Activated CD8-positive, alpha-beta memory T cell treated with anti-CD3 and anti-CD28 coated beads for 4 hours (primary cell): ENCODE measurements at regions not wholly inside any gene's neighbourhood (a gene's known extent, or its start where the extent isn't known, plus 50 kb on each side); places are given as distances from the start of the nearest gene placed in this dataset.
"Not testable (repeated sequence)": the region's sequence is repeated elsewhere in the genome, so short reads cannot be mapped to it uniquely, and the experiment has no call there.

Experiments
- DNase-seq, 2 donors: peaks; one replicate each; pipeline ENCODE4 v3.0.0-alpha.2; 2020; ENCODE audit warnings: low read depth in 2 of 2

- not testable (repeated sequence) for DNase-seq
Measured at GRCh38 chr16:29146808-29147643, 162.2 kb downstream of the LAT start.

GRCh38 chr16:29146266-29146665, 161.4 kb downstream of the LAT start:
- no peak for DNase-seq

DNA sequence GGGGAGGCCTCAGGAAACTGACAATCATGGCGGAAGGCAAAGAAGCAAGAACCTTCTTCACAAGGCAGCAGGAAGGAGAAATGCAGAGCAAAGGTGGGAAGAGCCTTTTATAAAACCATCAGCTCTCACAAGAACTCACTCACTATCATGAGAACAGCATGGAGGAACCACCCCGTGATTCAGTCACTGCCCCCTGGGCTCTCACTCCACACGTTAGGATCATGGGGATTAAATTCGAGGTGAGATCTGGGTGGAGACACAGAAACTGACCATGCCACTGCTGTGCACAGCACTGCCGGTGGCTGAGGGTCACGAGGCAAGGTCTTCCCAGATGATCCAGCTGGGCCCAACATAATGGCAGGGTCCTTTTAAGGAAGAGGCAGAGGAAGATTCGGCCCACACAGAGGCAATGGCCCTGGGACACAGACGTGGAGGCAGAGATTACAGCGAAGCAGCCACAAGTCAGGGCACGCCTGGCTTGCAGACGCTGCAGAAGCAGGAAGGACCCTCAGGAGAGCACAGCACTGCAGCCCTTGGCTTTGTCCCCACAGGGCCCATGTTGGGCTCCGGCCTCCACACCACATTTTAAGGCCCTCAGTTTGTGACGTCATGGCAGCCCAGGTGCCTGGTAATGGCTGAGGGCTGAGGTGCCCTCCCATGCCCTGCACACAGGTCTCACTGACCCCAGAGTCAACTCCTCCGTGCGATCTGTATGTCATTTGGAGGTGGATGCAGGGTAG, 160.8 kb downstream of the LAT start:
- DNase-seq: not testable (repeated sequence)

- not testable (repeated sequence) for DNase-seq
Measured at GRCh38 chr16:29145086-29145485, 160.2 kb downstream of the LAT start.

DNA sequence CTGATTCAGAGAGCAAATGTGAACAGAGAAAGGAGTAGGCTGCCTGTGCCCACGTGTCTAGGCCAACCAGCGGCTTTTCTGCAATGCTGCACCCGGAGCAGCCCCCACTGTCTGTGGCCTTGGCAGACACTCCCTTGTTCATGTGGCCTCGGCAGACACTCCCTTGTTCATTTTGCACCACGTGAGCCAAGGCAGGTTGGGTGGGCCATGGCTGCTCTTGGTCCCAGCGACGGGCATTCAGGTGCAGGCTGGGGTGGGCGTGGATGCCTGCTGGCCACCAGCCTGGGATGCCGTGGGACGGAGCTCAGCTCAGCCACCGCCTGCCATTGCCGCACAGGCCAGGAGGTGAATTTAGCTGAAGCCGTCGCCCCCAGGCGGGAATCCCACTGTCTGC, 159.8 kb downstream of the LAT start:
- DNase-seq: not testable (repeated sequence)

GRCh38 chr16:29143739-29144668, 159.2 kb downstream of the LAT start:
- DNase-seq: not testable (repeated sequence)

GRCh38 chr16:29142506-29142905, 157.7 kb downstream of the LAT start:
- DNase-seq: not testable (repeated sequence)

GRCh38 chr16:29141586-29142324, 156.9 kb downstream of the LAT start:
- DNase-seq: no peak

DNA sequence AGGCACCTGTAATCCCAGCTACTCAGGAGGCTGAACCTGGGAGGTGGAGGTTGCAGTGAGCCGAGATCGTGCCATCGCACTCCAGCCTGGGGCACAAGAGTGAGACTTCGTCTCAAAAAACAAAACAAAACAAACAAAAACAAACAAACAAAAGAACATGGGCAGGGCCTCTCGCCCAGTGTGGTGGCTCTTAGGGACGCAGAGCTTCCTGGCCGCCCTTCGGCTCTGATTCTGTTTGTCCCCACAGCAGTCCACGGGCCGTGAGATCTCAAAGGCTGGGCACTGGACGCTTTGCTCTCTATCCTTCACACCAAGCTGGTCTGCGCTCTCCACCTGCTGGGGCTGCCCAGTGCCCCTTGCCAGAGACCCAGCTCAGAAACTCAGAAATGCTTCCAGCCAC, 156.3 kb downstream of the LAT start:
- DNase-seq: not testable (repeated sequence)

DNA sequence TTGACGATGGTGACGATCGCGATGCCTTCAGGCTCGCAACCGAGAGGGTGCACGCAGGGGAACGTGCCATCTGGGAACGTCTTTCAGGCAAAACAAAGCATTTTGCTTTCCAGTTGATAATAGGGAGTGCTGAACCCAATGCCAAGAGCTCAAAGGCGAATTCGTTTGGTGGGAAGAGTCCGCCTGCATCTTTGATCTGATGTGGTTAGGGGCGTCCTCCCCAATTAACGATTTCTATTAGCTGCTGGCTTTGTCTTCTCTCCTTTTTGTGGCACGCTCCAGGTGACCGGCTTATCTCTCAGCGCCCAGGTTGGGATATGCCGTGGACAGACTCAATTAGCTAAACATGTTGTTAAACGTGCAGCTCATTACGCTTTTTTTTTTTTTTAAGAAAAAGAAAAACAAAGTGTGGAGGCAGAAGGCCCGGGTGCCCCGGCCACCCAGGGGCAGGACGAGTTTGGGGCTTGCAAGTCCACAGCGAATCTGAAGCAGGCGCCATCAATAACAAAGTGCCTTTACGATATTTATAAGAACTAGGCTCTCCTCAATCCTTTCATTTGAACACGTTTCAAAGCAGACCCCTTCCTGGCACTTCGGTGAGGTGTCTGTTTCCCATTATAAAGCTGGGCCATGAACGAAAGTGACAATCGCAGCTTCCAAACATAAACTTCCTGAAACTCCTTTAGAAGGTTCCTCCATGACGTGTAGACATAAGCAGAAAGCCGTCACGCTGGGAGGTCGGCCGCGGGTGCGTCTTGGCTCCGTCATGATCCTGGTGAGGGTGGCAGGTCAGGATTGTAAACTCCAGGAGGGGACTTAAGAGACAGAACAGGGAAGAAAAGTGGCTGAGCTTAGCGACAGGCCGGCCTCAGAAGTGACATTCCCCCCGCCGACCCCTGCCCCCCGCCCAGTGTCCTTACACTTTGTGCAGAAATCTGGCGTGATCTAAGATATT, 155.3 kb downstream of the LAT start:
- not testable (repeated sequence) for DNase-seq

GRCh38 chr16:29139261-29139802, 154.5 kb downstream of the LAT start:
- no peak for DNase-seq

DNA sequence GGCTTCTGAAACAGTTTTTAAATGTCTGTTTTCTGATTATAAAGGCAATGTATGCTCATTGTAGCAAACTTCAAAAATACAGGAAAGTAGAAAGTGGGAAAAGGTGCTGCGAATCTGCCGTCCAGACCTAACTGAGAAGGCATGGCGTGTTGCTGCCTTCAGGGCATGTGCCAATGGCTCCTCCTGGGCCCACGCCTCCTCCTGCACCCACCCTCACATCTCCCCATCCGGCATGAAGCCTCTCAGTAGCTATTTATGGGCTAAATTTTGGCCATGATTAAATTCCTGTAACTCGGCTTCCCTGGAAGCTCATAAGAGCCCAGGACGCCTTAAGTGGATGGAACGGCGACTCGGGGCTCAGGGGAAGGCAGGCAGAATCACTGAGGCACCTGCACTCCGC, 153.8 kb downstream of the LAT start:
- not testable (repeated sequence) for DNase-seq

- DNase-seq: not testable (repeated sequence)
Measured at GRCh38 chr16:29137894-29138662, 153.2 kb downstream of the LAT start.

GRCh38 chr16:29137461-29137860, 152.6 kb downstream of the LAT start:
- DNase-seq: not testable (repeated sequence)

DNA sequence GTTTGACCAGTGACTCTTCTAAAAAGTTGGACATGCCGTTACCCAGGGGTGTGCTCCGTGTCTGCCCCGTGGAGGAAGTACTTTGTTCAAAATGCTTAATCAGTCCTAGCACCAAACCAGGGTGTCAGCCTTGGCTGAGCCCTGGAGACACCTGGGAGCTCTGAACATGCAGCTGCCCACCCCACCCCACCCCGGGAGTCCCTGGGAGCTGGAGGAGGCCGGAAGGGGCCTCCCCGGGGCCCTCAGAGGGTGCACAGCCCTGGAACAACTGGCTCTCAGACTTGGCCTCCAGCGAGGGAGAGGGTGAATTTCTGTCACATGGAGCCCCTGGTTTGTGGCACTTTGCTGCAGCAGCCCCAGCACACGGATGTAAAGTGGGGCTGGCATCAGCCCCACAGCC, 152.1 kb downstream of the LAT start:
- DNase-seq: not testable (repeated sequence)

GRCh38 chr16:29136046-29136696, 151.3 kb downstream of the LAT start:
- DNase-seq: not testable (repeated sequence)

- DNase-seq: not testable (repeated sequence)
Measured at GRCh38 chr16:29135098-29135497, 150.2 kb downstream of the LAT start.
